Fibroblast of skin of left quadriceps (primary cell): ENCODE measurements at regions not wholly inside any gene's neighbourhood (a gene's known extent, or its start where the extent isn't known, plus 50 kb on each side); places are given as distances from the start of the nearest gene placed in this dataset.
A peak's percentile ranks its signal among the peaks of the same experiment; 100 is the strongest.
"Not testable (repeated sequence)": the region's sequence is repeated elsewhere in the genome, so short reads cannot be mapped to it uniquely, and the experiment has no call there.

Experiments used
- DNase-seq, 2 experiments: peaks; one replicate each; pipeline ENCODE4 v3.0.0-alpha.2; 2013; ENCODE audit warnings: low read depth in 2 of 2

GRCh38 chr4:175033162-175033561, 115.0 kb downstream of the ADAM29 start:
- DNase-seq = no peak

- no peak for DNase-seq
Observed at GRCh38 chr4:175034007-175034406, 115.8 kb downstream of the ADAM29 start.

GRCh38 chr4:175034986-175035705, 117.0 kb downstream of the ADAM29 start:
- no peak for DNase-seq

GRCh38 chr4:175035905-175036304, 117.7 kb downstream of the ADAM29 start:
- DNase-seq = peak; percentile 4 to 6

GRCh38 chr4:175048111-175048784, 130.1 kb downstream of the ADAM29 start:
- no peak for DNase-seq

- DNase-seq = no peak
Observed at GRCh38 chr4:175048906-175049305, 130.7 kb downstream of the ADAM29 start.

- no peak for DNase-seq
Observed at GRCh38 chr4:175051974-175052373, 133.8 kb downstream of the ADAM29 start.

GRCh38 chr4:175054980-175055379, 136.8 kb downstream of the ADAM29 start:
- no peak for DNase-seq

- no peak for DNase-seq
Observed at GRCh38 chr4:175062183-175062592, 144.0 kb downstream of the ADAM29 start.

- DNase-seq = no peak
Observed at GRCh38 chr4:175065228-175065627, 147.1 kb downstream of the ADAM29 start.

GRCh38 chr4:175066923-175067627, 148.9 kb downstream of the ADAM29 start:
- no peak for DNase-seq

- no peak for DNase-seq
Observed at GRCh38 chr4:175068266-175068665, 150.1 kb downstream of the ADAM29 start.

- no peak for DNase-seq
Observed at GRCh38 chr4:175070444-175070843, 152.3 kb downstream of the ADAM29 start.

GRCh38 chr4:175071123-175071522, 153.0 kb downstream of the ADAM29 start:
- DNase-seq = no peak

GRCh38 chr4:175087145-175087544, 169.0 kb downstream of the ADAM29 start:
- DNase-seq = no peak

GRCh38 chr4:175090116-175090515, 172.0 kb downstream of the ADAM29 start:
- no peak for DNase-seq

GRCh38 chr4:175091649-175092048, 173.5 kb downstream of the ADAM29 start:
- no peak for DNase-seq

- no peak for DNase-seq
Observed at GRCh38 chr4:175092114-175092513, 174.0 kb downstream of the ADAM29 start.

GRCh38 chr4:175093055-175093454, 174.9 kb downstream of the ADAM29 start:
- DNase-seq = not testable (repeated sequence)

- no peak for DNase-seq
Observed at GRCh38 chr4:175103403-175103802, 185.2 kb downstream of the ADAM29 start.

GRCh38 chr4:175106301-175106700, 188.1 kb downstream of the ADAM29 start:
- no peak for DNase-seq

GRCh38 chr4:175109933-175110332, 191.8 kb downstream of the ADAM29 start:
- DNase-seq = no peak
